ENCODE measurements at regions not wholly inside any gene's neighbourhood (a gene's known extent, or its start where the extent isn't known, plus 50 kb on each side); places are given as distances from the start of the nearest gene placed in this dataset.

DNA sequence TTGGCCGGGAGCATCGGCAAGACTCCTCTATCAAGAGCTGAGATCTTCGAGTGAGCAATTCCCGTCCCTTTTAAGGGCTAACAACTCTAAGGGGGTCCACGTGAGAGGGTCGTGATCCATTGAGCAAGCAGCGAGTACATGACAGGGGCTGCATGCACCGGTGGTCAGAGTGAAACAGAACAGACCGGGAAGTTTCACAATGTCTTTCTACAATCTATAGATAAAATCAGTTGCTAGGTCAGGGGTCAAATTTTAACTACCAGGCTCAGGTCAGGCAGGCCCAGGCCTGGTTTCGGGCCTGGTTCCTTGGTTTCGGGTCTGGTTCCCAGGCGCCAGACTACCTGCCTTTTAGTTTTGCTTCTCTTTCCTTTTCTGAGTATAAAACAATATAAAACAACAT, 160.1 kb downstream of the PTCHD1 start:
- 38% methylated on average over 12 of the region's 12 CpGs for WGBS (ENCODE audit: insufficient coverage, insufficient replicate concordance, low lambda C conversion rate, missing lambda C conversion rate)
- RAD21 ChIA-PET (ENCODE audit: unreplicated experiment) = no interaction called here
- DNase-seq (ENCODE audit: low read depth, low spot score) (no peak), FAIRE-seq (no peak), ATAC-seq (no peak)
- H3K9ac ChIP-seq (ENCODE audit: control insufficient read depth, insufficient read depth, low read length) = no peak overlapping the region
- H3K4me1 ChIP-seq (ENCODE audit: control insufficient read depth, insufficient read depth, low read length) = no peaks in the 10 kb centered on the region
- H3K4me2 ChIP-seq (ENCODE audit: control insufficient read depth, insufficient read depth) = no peak overlapping the region
- intact Hi-C loops (cut with micrococcal nuclease; ENCODE audit: unreplicated experiment) (loop anchor here (10.0 kb wide), 1 partner anchor 170 kb away; the partner anchor contains the start of gene PRDX4), in situ Hi-C loops (cut with MboI) (no loop called here)
- peaks cover 2% of the 10 kb centered on the region; the same call in 1 of the 3 replicates for H3K9me3 ChIP-seq (replicated peaks; ENCODE audit: control insufficient read depth, insufficient read depth, low read length)
- SMC1A ChIA-PET (ENCODE audit: uncharacterized antibody, unreplicated experiment) = interaction anchor here (1.0 kb wide), 1 partner anchor 8 kb away, joined by 3 read pairs; no protein-coding TSS in a partner anchor
- H3K27ac ChIP-seq (ENCODE audit: control insufficient read depth, insufficient read depth) = peak overlapping the region; percentile 2; the same call in 1 of the 2 replicates
- H3K27me3 ChIP-seq (replicated peaks in 1 of 2; ENCODE audit: control insufficient read depth in 2 of 2, insufficient read depth in 2 of 2, low read length in 1 of 2) = no peaks in the 10 kb centered on the region
- POLR2A ChIA-PET = no interaction called here
- no peaks in the 10 kb centered on the region for H4K20me1 ChIP-seq (ENCODE audit: control insufficient read depth, insufficient read depth)
- CTCF ChIA-PET = no interaction called here
- BruUV-seq (replicated peaks) = no TSS peak
- H2AFZ ChIP-seq (ENCODE audit: control insufficient read depth, low read depth, low read length) = no peak overlapping the region
- H3K79me2 ChIP-seq (ENCODE audit: control insufficient read depth, insufficient read depth, low read length) = no peaks in the 10 kb centered on the region
- no peak overlapping the region for H3K4me3 ChIP-seq
- H3K36me3 ChIP-seq (ENCODE audit: control insufficient read depth in 2 of 2, insufficient read depth in 2 of 2, low read length in 1 of 2) = no peaks in the 10 kb centered on the region
- TF ChIP-seq, protein P1, sequence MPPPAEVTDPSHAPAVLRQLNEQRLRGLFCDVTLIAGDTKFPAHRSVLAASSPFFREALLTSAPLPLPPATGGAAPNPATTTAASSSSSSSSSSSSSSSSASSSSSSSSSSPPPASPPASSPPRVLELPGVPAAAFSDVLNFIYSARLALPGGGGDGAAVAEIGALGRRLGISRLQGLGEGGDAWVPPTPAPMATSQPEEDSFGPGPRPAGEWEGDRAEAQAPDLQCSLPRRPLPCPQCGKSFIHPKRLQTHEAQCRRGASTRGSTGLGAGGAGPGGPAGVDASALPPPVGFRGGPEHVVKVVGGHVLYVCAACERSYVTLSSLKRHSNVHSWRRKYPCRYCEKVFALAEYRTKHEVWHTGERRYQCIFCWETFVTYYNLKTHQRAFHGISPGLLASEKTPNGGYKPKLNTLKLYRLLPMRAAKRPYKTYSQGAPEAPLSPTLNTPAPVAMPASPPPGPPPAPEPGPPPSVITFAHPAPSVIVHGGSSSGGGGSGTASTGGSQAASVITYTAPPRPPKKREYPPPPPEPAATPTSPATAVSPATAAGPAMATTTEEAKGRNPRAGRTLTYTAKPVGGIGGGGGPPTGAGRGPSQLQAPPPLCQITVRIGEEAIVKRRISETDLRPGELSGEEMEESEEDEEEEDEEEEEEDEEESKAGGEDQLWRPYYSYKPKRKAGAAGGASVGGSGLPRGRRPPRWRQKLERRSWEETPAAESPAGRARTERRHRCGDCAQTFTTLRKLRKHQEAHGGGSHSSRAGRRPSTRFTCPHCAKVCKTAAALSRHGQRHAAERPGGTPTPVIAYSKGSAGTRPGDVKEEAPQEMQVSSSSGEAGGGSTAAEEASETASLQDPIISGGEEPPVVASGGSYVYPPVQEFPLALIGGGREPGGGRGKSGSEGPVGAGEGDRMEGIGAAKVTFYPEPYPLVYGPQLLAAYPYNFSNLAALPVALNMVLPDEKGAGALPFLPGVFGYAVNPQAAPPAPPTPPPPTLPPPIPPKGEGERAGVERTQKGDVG (CRISPR knock-in tag; IDR thresholded peaks at IDR 0.05) = no peak
- TF ChIP-seq HSF1 (IDR thresholded peaks at IDR 0.05; ENCODE audit: low read depth, low read length) (no peak), KAT2A (conservative IDR thresholded peaks at IDR 0.05; ENCODE audit: control insufficient read depth, low read depth, low read length) (no peak), FOS (IDR thresholded peaks at IDR 0.05; ENCODE audit: borderline replicate concordance, extremely low read depth, insufficient read length) (no peak), ELK1 (IDR thresholded peaks at IDR 0.05; ENCODE audit: low read depth, low read length) (no peak), POLR2AphosphoS5 (IDR thresholded peaks at IDR 0.05; ENCODE audit: low read length) (no peak), GATAD2B (conservative IDR thresholded peaks at IDR 0.05; ENCODE audit: low read depth) (no peak), CBX3 (IDR thresholded peaks at IDR 0.05; ENCODE audit: borderline replicate concordance, low read depth) (no peak), E4F1 (IDR thresholded peaks at IDR 0.05; ENCODE audit: borderline replicate concordance, partially characterized antibody) (no peak), MTA2 (IDR thresholded peaks at IDR 0.05; ENCODE audit: low read depth) (no peak), YY1 (IDR thresholded peaks at IDR 0.05; ENCODE audit: low read depth, low read length) (no peak)
- TF ChIP-seq, protein P2, sequence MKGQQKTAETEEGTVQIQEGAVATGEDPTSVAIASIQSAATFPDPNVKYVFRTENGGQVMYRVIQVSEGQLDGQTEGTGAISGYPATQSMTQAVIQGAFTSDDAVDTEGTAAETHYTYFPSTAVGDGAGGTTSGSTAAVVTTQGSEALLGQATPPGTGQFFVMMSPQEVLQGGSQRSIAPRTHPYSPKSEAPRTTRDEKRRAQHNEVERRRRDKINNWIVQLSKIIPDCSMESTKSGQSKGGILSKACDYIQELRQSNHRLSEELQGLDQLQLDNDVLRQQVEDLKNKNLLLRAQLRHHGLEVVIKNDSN (IDR thresholded peaks at IDR 0.05; ENCODE audit: borderline replicate concordance, extremely low read length, insufficient read depth, low read depth, low read length) = no peak
- TF ChIP-seq, protein P3, sequence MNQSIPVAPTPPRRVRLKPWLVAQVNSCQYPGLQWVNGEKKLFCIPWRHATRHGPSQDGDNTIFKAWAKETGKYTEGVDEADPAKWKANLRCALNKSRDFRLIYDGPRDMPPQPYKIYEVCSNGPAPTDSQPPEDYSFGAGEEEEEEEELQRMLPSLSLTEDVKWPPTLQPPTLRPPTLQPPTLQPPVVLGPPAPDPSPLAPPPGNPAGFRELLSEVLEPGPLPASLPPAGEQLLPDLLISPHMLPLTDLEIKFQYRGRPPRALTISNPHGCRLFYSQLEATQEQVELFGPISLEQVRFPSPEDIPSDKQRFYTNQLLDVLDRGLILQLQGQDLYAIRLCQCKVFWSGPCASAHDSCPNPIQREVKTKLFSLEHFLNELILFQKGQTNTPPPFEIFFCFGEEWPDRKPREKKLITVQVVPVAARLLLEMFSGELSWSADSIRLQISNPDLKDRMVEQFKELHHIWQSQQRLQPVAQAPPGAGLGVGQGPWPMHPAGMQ (IDR thresholded peaks at IDR 0.05; ENCODE audit: borderline replicate concordance) = no peak
